HepG2 (cell line): ENCODE measurements at regions not wholly inside any gene's neighbourhood (a gene's known extent, or its start where the extent isn't known, plus 50 kb on each side); places are given as distances from the start of the nearest gene placed in this dataset.

Source experiments
- ATAC-seq: fragments of 200-7000 bp; cut with Tn5 transposase; 3 replicates; pipeline ENCODE4 v1.9.1; 2020; ENCODE audit warnings: mild to moderate bottlenecking, moderate library complexity
- BruUV-seq: library from RNA; stranded (reverse); fragments of 400-500 nt; replicated peaks from 2 replicates; lab custom pipeline; 2021; lab: Mats Ljungman, UMichigan
- CTCF ChIA-PET: fragments of 300-600 bp; formaldehyde crosslinking; extraction: SDS; loops from one replicate; lab custom pipeline; 2021; ENCODE audit warnings: low total read pairs, inconsistent platforms, low intra/inter-chr PET ratio; lab: Yijun Ruan, JAX
- POLR2A ChIA-PET: fragments of 350-600 bp; sonication (Branson Sonifier 250); formaldehyde crosslinking; loops from one replicate; lab custom pipeline; 2020; ENCODE audit warnings: antibody characterized with exemption, inconsistent platforms; lab: Yijun Ruan, JAX
- DNase-seq: peaks from one replicate; pipeline ENCODE4 v3.0.0-alpha.2; 2015; ENCODE audit warnings: low spot score
- FAIRE-seq: peaks from 3 replicates; lab custom pipeline; 2011; peaks lifted over from hg19 to GRCh38; lab: Jason Lieb, UNC
- H2AFZ ChIP-seq: one replicate; pipeline ENCODE4 v1.6.1; 2011; ENCODE audit warnings: low read length, inconsistent platforms
- H3K27ac ChIP-seq: fragments of 300-600 bp; 3 replicates; pipeline ENCODE4 v1.8.0; 2011; ENCODE audit warnings: mixed run types, mild to moderate bottlenecking, mixed read lengths, low read length, inconsistent platforms; ENCODE audit not compliant: insufficient read depth; ENCODE audit errors: extremely low read length
- H3K27me3 ChIP-seq, 2 experiments: fragments of 200-600 bp in 1 of 2; 2 replicates in 1 of 2; 3 replicates in 1 of 2; pipeline versions ENCODE4 v1.6.0 to v1.8.0; 2011; ENCODE audit warnings: low read length in 2 of 2, mild to moderate bottlenecking in 2 of 2, moderate library complexity in 2 of 2, inconsistent platforms in 1 of 2; ENCODE audit not compliant: insufficient read depth in 2 of 2, control insufficient read depth in 1 of 2
- H3K36me3 ChIP-seq, 2 experiments: fragments of 200-600 bp in 1 of 2; replicated peaks in 1 of 2; 2 replicates in 1 of 2; 3 replicates in 1 of 2; pipeline versions ENCODE4 v1.5.1 to v1.8.0; 2011; ENCODE audit warnings: low read length in 2 of 2, inconsistent platforms in 1 of 2; ENCODE audit not compliant: insufficient read depth in 2 of 2, control insufficient read depth in 1 of 2
- H3K4me1 ChIP-seq: 2 replicates; pipeline ENCODE4 v1.5.1; 2012; ENCODE audit warnings: low read length, inconsistent platforms; ENCODE audit not compliant: insufficient read depth
- H3K4me2 ChIP-seq: 2 replicates; pipeline ENCODE4 v1.6.0; 2011; ENCODE audit warnings: low read depth, low read length, inconsistent platforms
- H3K4me3 ChIP-seq, 3 experiments: fragments of 200-600 bp in 1 of 3; sonication (generic), shearing (Covaris generic) in 1 of 3; replicated peaks in 1 of 3; 2 replicates each; pipeline ENCODE4 v1.5.1; 2011 to 2016; ENCODE audit warnings: low read length in 3 of 3, inconsistent platforms in 2 of 3, low read depth in 2 of 3, mild to moderate bottlenecking in 2 of 3, control low read depth in 1 of 3, mixed read lengths in 1 of 3; ENCODE audit not compliant: insufficient read depth in 1 of 3
- H3K79me2 ChIP-seq: one replicate; pipeline ENCODE4 v1.6.1; 2011; ENCODE audit warnings: low read length, inconsistent platforms; ENCODE audit not compliant: insufficient read depth
- H3K9ac ChIP-seq: 2 replicates; pipeline ENCODE4 v1.6.0; 2011; ENCODE audit warnings: mild to moderate bottlenecking, low read depth, low read length, inconsistent platforms; ENCODE audit not compliant: insufficient read depth
- H3K9me3 ChIP-seq: 2 replicates; pipeline ENCODE4 v1.5.1; 2012; ENCODE audit warnings: mild to moderate bottlenecking, low read length
- H4K20me1 ChIP-seq: 2 replicates; pipeline ENCODE4 v1.6.0; 2011; ENCODE audit warnings: inconsistent platforms, mild to moderate bottlenecking, low read length, moderate library complexity; ENCODE audit not compliant: insufficient read depth
- ARID4A ChIP-seq: sonication (generic); formaldehyde crosslinking; IDR thresholded peaks from 2 replicates; pipeline ENCODE4 v1.5.0; 2020; ENCODE audit warnings: mild to moderate bottlenecking, missing genetic modification reagents, borderline replicate concordance
- ARNT ChIP-seq: fragments of 450-650 bp; IDR thresholded peaks from 2 replicates; pipeline ENCODE4 v1.6.1; 2017
- ERF ChIP-seq: IDR thresholded peaks from 2 replicates; pipeline ENCODE4 v1.6.1; 2018; ENCODE audit warnings: missing biosample characterization, missing genetic modification reagents
- GTF2F1 ChIP-seq: fragments of 150-350 bp; IDR thresholded peaks from 2 replicates; pipeline ENCODE4 v1.6.1; 2014; ENCODE audit warnings: low read length
- RBFOX2 ChIP-seq: fragments of 200-400 bp; formaldehyde crosslinking; IDR thresholded peaks from 2 replicates; pipeline ENCODE4 v1.6.1; 2017; ENCODE audit warnings: low read depth, mild to moderate bottlenecking, low read length
- RCOR2 ChIP-seq: IDR thresholded peaks from 2 replicates; pipeline ENCODE4 v1.6.1; 2016; ENCODE audit warnings: missing biosample characterization, missing genetic modification reagents
- REXO4 ChIP-seq: sonication (generic); formaldehyde crosslinking; IDR thresholded peaks from 2 replicates; pipeline ENCODE4 v1.8.0; 2022; ENCODE audit warnings: missing genetic modification reagents, mild to moderate bottlenecking, borderline replicate concordance
- SMARCE1 ChIP-seq: fragments of 450-650 bp; IDR thresholded peaks from 2 replicates; pipeline ENCODE4 v1.6.1; 2017; ENCODE audit warnings: borderline replicate concordance
- TEF ChIP-seq: sonication (generic); formaldehyde crosslinking; IDR thresholded peaks from 2 replicates; pipeline ENCODE4 v1.5.0; 2020; ENCODE audit warnings: missing genetic modification reagents
- ZNF260 ChIP-seq: sonication (generic); formaldehyde crosslinking; IDR thresholded peaks from 2 replicates; pipeline ENCODE4 v1.4.0; 2020; ENCODE audit warnings: missing genetic modification reagents, low read depth, mild to moderate bottlenecking, borderline replicate concordance
- ZNF550 ChIP-seq: sonication (generic); formaldehyde crosslinking; IDR thresholded peaks from 2 replicates; pipeline ENCODE4 v1.4.0; 2020; ENCODE audit warnings: mild to moderate bottlenecking, missing genetic modification reagents, borderline replicate concordance
- ZNF616 ChIP-seq: sonication (generic); formaldehyde crosslinking; IDR thresholded peaks from 2 replicates; pipeline ENCODE4 v1.5.0; 2020; ENCODE audit warnings: low read depth, mild to moderate bottlenecking, missing genetic modification reagents
- ZNF773 ChIP-seq: sonication (generic); formaldehyde crosslinking; IDR thresholded peaks from 2 replicates; pipeline ENCODE4 v1.4.0; 2020; ENCODE audit warnings: missing genetic modification reagents, borderline replicate concordance
- ZSCAN12 ChIP-seq: sonication (generic); formaldehyde crosslinking; IDR thresholded peaks from 2 replicates; pipeline ENCODE4 v1.9.0; 2021; ENCODE audit warnings: mild to moderate bottlenecking, missing genetic modification reagents
- WGBS: methylation state at CpG from one replicate; pipeline ENCODE4 v1.1.6; 2017; ENCODE audit warnings: low lambda C conversion rate; 5-methylcytosine and 5-hydroxymethylcytosine counted together
- in situ Hi-C: cut with HindIII; loops from 2 replicates; pipeline ENCODE4 v1.10.0; 2017; ENCODE audit warnings: low pct_unique_long_range_greater_than_20kb; ENCODE audit not compliant: extremely low pct_ligation_motif_present
- intact Hi-C: fragments of 100-400 bp; cut with micrococcal nuclease; formaldehyde crosslinking; loops from one replicate; pipeline ENCODE4 v1.10.0; 2022; ENCODE audit not compliant: unreplicated experiment
- TF ChIP-seq, protein P1 (sequence below): sonication (generic); formaldehyde crosslinking; IDR thresholded peaks from 2 replicates; pipeline ENCODE4 v1.9.0; 2021; ENCODE audit warnings: missing genetic modification reagents, mild to moderate bottlenecking, borderline replicate concordance
- TF ChIP-seq, protein P2 (sequence below): sonication (generic); formaldehyde crosslinking; IDR thresholded peaks from 2 replicates; pipeline ENCODE4 v1.4.0; 2020; ENCODE audit warnings: missing genetic modification reagents, borderline replicate concordance

- TF ChIP-seq RBFOX2 (no peak), GTF2F1 (no peak), SMARCE1 (no peak), ARNT (no peak), ZNF773 (CRISPR knock-in tag) (no peak), ZNF260 (no peak)
Measured at GRCh38 chr14:66104486-66104885, 381.7 kb upstream of the CCDC196 start (continued).

DNA sequence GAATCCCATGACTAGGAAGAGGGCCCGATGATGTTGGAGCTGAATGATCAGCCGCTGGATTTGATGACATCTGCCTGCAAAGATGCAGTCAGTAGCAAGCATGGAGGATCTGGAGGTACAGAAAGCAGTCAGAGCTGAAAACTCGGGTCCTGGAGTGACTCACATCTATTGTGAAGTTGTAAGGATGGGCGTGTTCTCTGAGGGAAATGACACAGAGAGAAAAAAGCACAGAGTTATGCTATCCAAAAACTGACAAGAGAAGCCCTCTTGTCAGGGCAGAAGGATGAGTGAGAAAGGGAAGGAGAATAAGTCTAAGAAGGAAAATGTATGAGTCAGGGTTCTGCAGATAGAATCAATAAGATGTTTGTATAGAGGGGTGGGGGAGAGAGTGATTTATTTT lies 380.4 kb upstream of the CCDC196 start:
- WGBS: 36% methylated on average over 4 of the region's 4 CpGs
- Histone ChIP-seq H3K79me2 (no peaks in the 10 kb centered on the region), H3K9me3 (no peaks in the 10 kb centered on the region), H3K9ac (no peak overlapping the region), H3K36me3 (no peaks in the 10 kb centered on the region), H3K4me3 (no peak overlapping the region), H3K27ac (no peak overlapping the region), H3K27me3 (peaks cover 0 to 3% of the 10 kb centered on the region in 2 experiments; a peak in 1 of 5 replicates), H3K4me1 (no peaks in the 10 kb centered on the region), H4K20me1 (no peaks in the 10 kb centered on the region), H3K4me2 (no peak overlapping the region), H2AFZ (no peak overlapping the region)
- no peak for ATAC-seq
- CTCF ChIA-PET: no interaction called here
- BruUV-seq: no TSS peak
- POLR2A ChIA-PET: no interaction called here
- TF ChIP-seq RCOR2 (CRISPR knock-in tag) (no peak), ERF (CRISPR knock-in tag) (no peak), ZNF616 (CRISPR knock-in tag) (no peak), REXO4 (CRISPR knock-in tag) (no peak), ZNF550 (no peak), ARID4A (CRISPR knock-in tag) (no peak), TEF (no peak), ZSCAN12 (CRISPR knock-in tag) (no peak)
- TF ChIP-seq, protein P1, sequence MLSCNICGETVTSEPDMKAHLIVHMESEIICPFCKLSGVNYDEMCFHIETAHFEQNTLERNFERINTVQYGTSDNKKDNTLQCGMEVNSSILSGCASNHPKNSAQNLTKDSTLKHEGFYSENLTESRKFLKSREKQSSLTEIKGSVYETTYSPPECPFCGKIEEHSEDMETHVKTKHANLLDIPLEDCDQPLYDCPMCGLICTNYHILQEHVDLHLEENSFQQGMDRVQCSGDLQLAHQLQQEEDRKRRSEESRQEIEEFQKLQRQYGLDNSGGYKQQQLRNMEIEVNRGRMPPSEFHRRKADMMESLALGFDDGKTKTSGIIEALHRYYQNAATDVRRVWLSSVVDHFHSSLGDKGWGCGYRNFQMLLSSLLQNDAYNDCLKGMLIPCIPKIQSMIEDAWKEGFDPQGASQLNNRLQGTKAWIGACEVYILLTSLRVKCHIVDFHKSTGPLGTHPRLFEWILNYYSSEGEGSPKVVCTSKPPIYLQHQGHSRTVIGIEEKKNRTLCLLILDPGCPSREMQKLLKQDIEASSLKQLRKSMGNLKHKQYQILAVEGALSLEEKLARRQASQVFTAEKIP (CRISPR knock-in tag): no peak
- TF ChIP-seq, protein P2, sequence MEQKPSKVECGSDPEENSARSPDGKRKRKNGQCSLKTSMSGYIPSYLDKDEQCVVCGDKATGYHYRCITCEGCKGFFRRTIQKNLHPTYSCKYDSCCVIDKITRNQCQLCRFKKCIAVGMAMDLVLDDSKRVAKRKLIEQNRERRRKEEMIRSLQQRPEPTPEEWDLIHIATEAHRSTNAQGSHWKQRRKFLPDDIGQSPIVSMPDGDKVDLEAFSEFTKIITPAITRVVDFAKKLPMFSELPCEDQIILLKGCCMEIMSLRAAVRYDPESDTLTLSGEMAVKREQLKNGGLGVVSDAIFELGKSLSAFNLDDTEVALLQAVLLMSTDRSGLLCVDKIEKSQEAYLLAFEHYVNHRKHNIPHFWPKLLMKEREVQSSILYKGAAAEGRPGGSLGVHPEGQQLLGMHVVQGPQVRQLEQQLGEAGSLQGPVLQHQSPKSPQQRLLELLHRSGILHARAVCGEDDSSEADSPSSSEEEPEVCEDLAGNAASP (CRISPR knock-in tag): no peak
- intact Hi-C loops: no loop called here
- no peak for FAIRE-seq
- in situ Hi-C loops: no loop called here
- DNase-seq: no peak
